ENCODE measurements at regions not wholly inside any gene's neighbourhood (a gene's known extent, or its start where the extent isn't known, plus 50 kb on each side); places are given as distances from the start of the nearest gene placed in this dataset.

- Mint-ChIP-seq H3K27ac (no peak overlapping the region), H3K4me1 (ENCODE audit: low read depth) (no peaks in the 10 kb centered on the region), H3K27me3 (no peaks in the 10 kb centered on the region), H3K36me3 (ENCODE audit: low read depth) (no peaks in the 10 kb centered on the region), H3K4me3 (no peak overlapping the region), H3K9me3 (peaks cover 5% of the 10 kb centered on the region)
- intact Hi-C loops (cut with DNase I, micrococcal nuclease), result no loop called here
- ChIA-PET POLR2A (no interaction called here), CTCF (no interaction called here)
- H3K4me3 ChIP-seq (ENCODE audit: low read length), result no peak overlapping the region
- no peak for TF ChIP-seq CTCF (IDR thresholded peaks at IDR 0.05)
- H3K4me1 ChIP-seq (ENCODE audit: insufficient read depth, low read length), result no peaks in the 10 kb centered on the region
- ATAC-seq (ENCODE audit: poor library complexity) (no peak), DNase-seq (no peak)
- H3K36me3 ChIP-seq (ENCODE audit: insufficient read depth, low read length), result no peaks in the 10 kb centered on the region
- no peaks in the 10 kb centered on the region for H3K9me3 ChIP-seq (ENCODE audit: control insufficient read depth in 1 of 2, insufficient read depth in 1 of 2, low read length in 2 of 2)
- H3K27me3 ChIP-seq (ENCODE audit: control insufficient read depth in 1 of 2, insufficient read depth in 2 of 2, low read length in 2 of 2), result no peaks in the 10 kb centered on the region
- no peak overlapping the region for H3K27ac ChIP-seq (ENCODE audit: low read depth in 1 of 2, low read length in 2 of 2)
Observed at GRCh38 chr3:166211451-166211850, 374.2 kb upstream of the BCHE start.

- peaks cover 0 to 3% of the 10 kb centered on the region in 2 experiments for H3K9me3 ChIP-seq (ENCODE audit: control insufficient read depth in 1 of 2, insufficient read depth in 1 of 2, low read length in 2 of 2)
- Mint-ChIP-seq H3K36me3 (ENCODE audit: low read depth) (no peaks in the 10 kb centered on the region), H3K4me1 (ENCODE audit: low read depth) (no peaks in the 10 kb centered on the region), H3K4me3 (no peak overlapping the region), H3K9me3 (peaks cover 5% of the 10 kb centered on the region), H3K27ac (no peak overlapping the region), H3K27me3 (no peaks in the 10 kb centered on the region)
- no peaks in the 10 kb centered on the region for H3K36me3 ChIP-seq (ENCODE audit: insufficient read depth, low read length)
- ChIA-PET POLR2A (no interaction called here), CTCF (no interaction called here)
- ATAC-seq (ENCODE audit: poor library complexity) (no peak), DNase-seq (no peak)
- H3K27ac ChIP-seq (ENCODE audit: low read depth in 1 of 2, low read length in 2 of 2), result no peak overlapping the region
- H3K27me3 ChIP-seq (ENCODE audit: control insufficient read depth in 1 of 2, insufficient read depth in 2 of 2, low read length in 2 of 2), result no peaks in the 10 kb centered on the region
- no peaks in the 10 kb centered on the region for H3K4me1 ChIP-seq (ENCODE audit: insufficient read depth, low read length)
- no peak overlapping the region for H3K4me3 ChIP-seq (ENCODE audit: low read length)
- intact Hi-C loops (cut with DNase I, micrococcal nuclease), result no loop called here
- no peak for TF ChIP-seq CTCF (IDR thresholded peaks at IDR 0.05)
Observed at GRCh38 chr3:166209701-166210100, 372.5 kb upstream of the BCHE start.

DNA sequence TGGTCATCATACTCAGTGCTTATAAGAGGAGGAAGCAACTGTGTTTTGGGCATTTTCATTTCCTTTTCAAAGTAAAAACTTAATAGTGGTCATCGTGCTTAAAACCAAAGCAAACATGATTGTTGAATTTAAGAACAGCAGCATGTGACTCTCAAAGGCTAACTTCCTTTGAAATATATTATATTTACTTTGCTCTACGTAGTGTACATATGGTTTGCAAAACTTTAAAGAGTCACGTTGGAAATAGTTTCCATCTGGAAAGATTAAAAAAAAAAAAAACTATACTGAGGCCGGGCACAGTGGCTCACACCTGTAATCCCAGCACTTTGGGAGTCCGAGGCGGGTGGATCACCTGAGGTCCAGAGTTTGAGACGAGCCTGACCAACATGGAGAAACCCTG lies 367.9 kb upstream of the BCHE start:
- H3K4me3 ChIP-seq (ENCODE audit: low read length), result no peak overlapping the region
- H3K27ac ChIP-seq (ENCODE audit: low read depth in 1 of 2, low read length in 2 of 2), result no peak overlapping the region
- H3K9me3 Mint-ChIP-seq, result peaks cover 8% of the 10 kb centered on the region
- no peaks in the 10 kb centered on the region for H3K4me1 ChIP-seq (ENCODE audit: insufficient read depth, low read length)
- TF ChIP-seq CTCF (IDR thresholded peaks at IDR 0.05), result no peak
- no peaks in the 10 kb centered on the region for H3K36me3 Mint-ChIP-seq (ENCODE audit: low read depth)
- H3K27ac Mint-ChIP-seq, result no peak overlapping the region
- ChIA-PET POLR2A (no interaction called here), CTCF (no interaction called here)
- ATAC-seq (ENCODE audit: poor library complexity) (no peak), DNase-seq (no peak)
- no peaks in the 10 kb centered on the region for H3K36me3 ChIP-seq (ENCODE audit: insufficient read depth, low read length)
- H3K27me3 ChIP-seq (ENCODE audit: control insufficient read depth in 1 of 2, insufficient read depth in 2 of 2, low read length in 2 of 2), result no peaks in the 10 kb centered on the region
- intact Hi-C loops (cut with DNase I, micrococcal nuclease), result no loop called here
- peaks cover 0 to 3% of the 10 kb centered on the region in 2 experiments for H3K9me3 ChIP-seq (ENCODE audit: control insufficient read depth in 1 of 2, insufficient read depth in 1 of 2, low read length in 2 of 2)
- H3K27me3 Mint-ChIP-seq, result no peaks in the 10 kb centered on the region
- no peaks in the 10 kb centered on the region for H3K4me1 Mint-ChIP-seq (ENCODE audit: low read depth)
- H3K4me3 Mint-ChIP-seq, result no peak overlapping the region

Data from CD4-positive, alpha-beta T cell (primary cell).